ENCODE measurements at regions not wholly inside any gene's neighbourhood (a gene's known extent, or its start where the extent isn't known, plus 50 kb on each side); places are given as distances from the start of the nearest gene placed in this dataset.

GRCh38 chr3:117454254-117454653 is 744.7 kb downstream of the TUSC7 start:
- DNase-seq (no peak), ATAC-seq (no peak)
- intact Hi-C loops (cut with micrococcal nuclease): no loop called here

GRCh38 chr3:117454908-117455307 is 745.3 kb downstream of the TUSC7 start:
- no peak for DNase-seq
- no peak for ATAC-seq
- intact Hi-C loops (cut with micrococcal nuclease): no loop called here

- intact Hi-C loops (cut with micrococcal nuclease): no loop called here
- DNase-seq: no peak
- ATAC-seq: no peak
These were observed 746.2 kb downstream of the TUSC7 start for GRCh38 chr3:117455782-117456181.

GRCh38 chr3:117463276-117464115 is 753.9 kb downstream of the TUSC7 start:
- DNase-seq (no peak), ATAC-seq (no peak)
- intact Hi-C loops (cut with micrococcal nuclease): no loop called here

- no peak for ATAC-seq
- DNase-seq: no peak
- intact Hi-C loops (cut with micrococcal nuclease): no loop called here
These were observed 762.3 kb downstream of the TUSC7 start for GRCh38 chr3:117471831-117472230.

- intact Hi-C loops (cut with micrococcal nuclease): no loop called here
- ATAC-seq: no peak
- no peak for DNase-seq
These were observed 764.5 kb downstream of the TUSC7 start for GRCh38 chr3:117473981-117474538.

GRCh38 chr3:117476572-117476971 is 767.0 kb downstream of the TUSC7 start:
- intact Hi-C loops (cut with micrococcal nuclease): no loop called here
- ATAC-seq (no peak), DNase-seq (no peak)

GRCh38 chr3:117477214-117477755 is 767.7 kb downstream of the TUSC7 start:
- DNase-seq (no peak), ATAC-seq (no peak)
- intact Hi-C loops (cut with micrococcal nuclease): no loop called here

- DNase-seq: no peak
- ATAC-seq: no peak
- intact Hi-C loops (cut with micrococcal nuclease): no loop called here
These were observed 769.5 kb downstream of the TUSC7 start for GRCh38 chr3:117479095-117479494.

- DNase-seq (no peak), ATAC-seq (no peak)
- intact Hi-C loops (cut with micrococcal nuclease): no loop called here
These were observed 770.9 kb downstream of the TUSC7 start for GRCh38 chr3:117480525-117480924.

- ATAC-seq (no peak), DNase-seq (no peak)
- intact Hi-C loops (cut with micrococcal nuclease): no loop called here
These were observed 771.4 kb downstream of the TUSC7 start for GRCh38 chr3:117480972-117481371.

GRCh38 chr3:117483839-117484238 is 774.3 kb downstream of the TUSC7 start:
- DNase-seq (no peak), ATAC-seq (no peak)
- intact Hi-C loops (cut with micrococcal nuclease): no loop called here

- ATAC-seq: no peak
- intact Hi-C loops (cut with micrococcal nuclease): no loop called here
- no peak for DNase-seq
These were observed 776.3 kb downstream of the TUSC7 start for GRCh38 chr3:117485841-117486240.

GRCh38 chr3:117486719-117487716 is 777.4 kb downstream of the TUSC7 start:
- ATAC-seq (no peak), DNase-seq (no peak)
- intact Hi-C loops (cut with micrococcal nuclease): no loop called here

GRCh38 chr3:117488983-117489382 is 779.4 kb downstream of the TUSC7 start:
- no peak for DNase-seq
- intact Hi-C loops (cut with micrococcal nuclease): no loop called here
- no peak for ATAC-seq

GRCh38 chr3:117489663-117490079 is 780.1 kb downstream of the TUSC7 start:
- DNase-seq (no peak), ATAC-seq (no peak)
- intact Hi-C loops (cut with micrococcal nuclease): no loop called here

GRCh38 chr3:117490716-117491115 is 781.1 kb downstream of the TUSC7 start:
- intact Hi-C loops (cut with micrococcal nuclease): no loop called here
- ATAC-seq: no peak
- no peak for DNase-seq

- intact Hi-C loops (cut with micrococcal nuclease): no loop called here
- DNase-seq (no peak), ATAC-seq (no peak)
These were observed 786.0 kb downstream of the TUSC7 start for GRCh38 chr3:117495620-117496019.

- intact Hi-C loops (cut with micrococcal nuclease): no loop called here
- ATAC-seq (no peak), DNase-seq (no peak)
These were observed 789.8 kb downstream of the TUSC7 start for GRCh38 chr3:117499189-117499870.

Data from left ventricle myocardium superior (tissue), 1 donor.